GM18517 (cell line): ENCODE measurements at regions not wholly inside any gene's neighbourhood (a gene's known extent, or its start where the extent isn't known, plus 50 kb on each side); places are given as distances from the start of the nearest gene placed in this dataset.

Experiments
- ATAC-seq: cut with Tn5 transposase; IDR thresholded peaks from one replicate; pipeline ENCODE4 v1.9.1; 2021; ENCODE audit warnings: mild to moderate bottlenecking, moderate library complexity; ENCODE audit not compliant: unreplicated experiment

DNA sequence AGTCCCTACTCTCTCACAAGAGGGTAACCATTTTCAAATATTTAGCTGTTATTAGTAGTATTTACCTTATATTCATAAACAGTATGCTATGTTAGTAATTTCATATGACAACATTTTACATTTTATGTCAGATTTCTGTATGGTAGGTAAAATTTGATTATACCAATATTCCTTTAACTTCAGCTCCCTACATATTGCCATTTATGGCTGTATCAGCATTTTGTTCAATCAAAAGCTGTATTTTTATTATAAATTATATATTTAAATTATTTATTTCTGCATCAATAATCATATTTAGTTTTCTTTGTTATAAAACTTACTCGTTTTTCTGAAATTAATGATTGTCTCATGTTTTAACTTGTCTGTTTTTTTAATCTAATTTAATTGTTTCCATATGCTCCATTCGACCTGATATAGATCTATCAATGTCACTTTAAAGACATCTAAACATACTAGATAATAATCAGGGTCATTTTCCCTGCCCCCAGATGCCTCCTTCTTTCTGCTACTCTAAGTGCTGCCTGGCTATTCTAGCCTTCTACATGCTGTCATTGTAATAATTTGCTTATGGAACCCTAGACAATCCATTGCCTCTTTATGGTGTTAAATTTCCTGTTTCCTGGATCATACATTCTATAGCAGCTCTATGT, 1976.7 kb upstream of the ADGRL3 start:
- no peak for ATAC-seq

DNA sequence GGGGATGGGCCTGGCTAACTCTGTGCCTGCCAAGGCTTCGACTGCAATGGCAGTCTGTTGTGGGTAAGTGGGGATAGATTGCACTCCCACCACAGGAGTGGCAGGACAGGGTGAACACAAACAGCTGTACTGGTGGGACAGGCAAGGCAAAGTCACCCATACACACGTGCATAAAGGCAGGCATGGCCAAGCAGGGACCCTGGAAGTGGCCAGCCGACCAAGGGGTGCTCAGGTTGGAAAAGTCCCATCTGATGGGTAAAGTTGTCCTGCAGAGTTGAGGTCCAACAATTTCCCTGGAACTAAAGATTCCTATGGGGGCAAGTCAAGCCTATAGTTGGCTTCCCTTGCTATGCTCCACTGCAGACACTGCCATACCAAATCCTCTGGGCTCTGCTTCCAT, 1961.9 kb upstream of the ADGRL3 start:
- no peak for ATAC-seq

DNA sequence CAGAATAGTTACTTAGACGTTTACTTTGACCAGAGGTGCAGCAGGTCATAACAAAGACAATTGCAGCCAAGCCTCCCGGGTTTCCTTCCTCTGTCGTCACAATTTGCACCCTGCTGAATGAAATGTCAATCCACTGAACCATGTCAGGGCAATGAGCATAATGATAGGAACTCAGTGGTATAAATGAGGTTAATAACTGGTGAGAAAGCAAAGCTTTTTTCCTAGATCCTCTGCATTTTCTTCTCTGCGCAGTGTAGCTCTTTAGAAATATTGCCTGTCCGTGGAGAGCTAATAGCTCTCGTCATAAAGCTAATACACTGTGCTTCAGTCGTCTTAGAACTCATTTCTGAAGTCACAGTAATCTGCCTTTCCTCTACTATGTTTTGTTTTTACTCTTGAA, 1960.1 kb upstream of the ADGRL3 start:
- no peak for ATAC-seq

DNA sequence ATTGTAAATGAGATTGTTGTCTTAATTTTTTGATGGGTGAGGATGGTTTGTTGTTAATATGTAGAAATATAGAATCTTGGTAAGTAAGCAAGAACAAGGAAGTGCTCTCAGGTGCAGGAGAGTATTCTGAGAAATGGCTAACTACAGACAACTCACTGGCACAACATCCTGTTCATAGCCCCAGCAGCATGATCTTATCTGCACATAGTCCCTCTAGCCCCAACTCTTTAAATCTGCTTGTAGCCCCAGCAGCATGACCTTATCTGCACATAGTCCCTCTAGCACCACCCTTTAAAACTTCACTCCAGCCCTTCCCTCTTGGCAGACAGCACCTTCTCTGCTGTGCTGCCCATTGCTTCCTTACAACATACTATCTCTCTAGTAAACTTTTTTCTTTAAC, 1957.1 kb upstream of the ADGRL3 start:
- ATAC-seq = no peak

DNA sequence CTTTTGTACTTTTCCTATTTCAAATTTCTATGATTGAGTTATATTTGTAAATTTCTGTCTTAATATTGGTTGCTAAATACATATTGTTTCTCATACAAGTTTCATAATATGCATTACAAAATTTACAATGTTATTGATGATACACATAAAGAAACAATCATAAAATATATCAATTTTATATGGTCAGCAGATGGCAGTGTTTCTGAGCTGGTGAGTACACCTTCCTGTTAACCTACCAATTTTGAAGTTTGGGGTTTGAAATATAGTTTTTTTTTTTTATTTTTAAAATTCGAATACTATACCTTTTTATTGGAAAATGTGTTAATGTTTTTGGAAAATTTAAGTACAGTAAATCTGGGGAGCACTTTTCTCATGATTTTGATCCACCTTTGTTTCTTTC, 1953.1 kb upstream of the ADGRL3 start:
- no peak for ATAC-seq

DNA sequence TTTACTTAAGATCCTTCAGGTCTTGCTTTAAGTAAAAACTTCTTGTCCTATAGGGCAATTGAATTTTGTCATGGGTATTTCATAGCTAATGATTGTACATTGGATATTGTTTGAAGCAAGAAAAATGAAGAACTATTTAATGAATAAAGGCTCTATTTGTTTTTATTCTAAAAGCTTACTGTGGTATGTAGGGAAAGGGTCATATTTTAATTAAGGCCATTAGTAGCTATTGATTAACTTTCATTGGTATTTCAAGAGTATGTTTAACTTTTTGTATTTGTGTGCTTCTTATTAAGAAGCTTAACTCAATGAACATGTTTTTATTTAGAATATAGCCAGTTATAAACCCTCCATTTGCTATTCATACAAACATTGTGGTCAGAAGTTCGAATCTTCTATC, 1951.8 kb upstream of the ADGRL3 start:
- ATAC-seq = no peak

DNA sequence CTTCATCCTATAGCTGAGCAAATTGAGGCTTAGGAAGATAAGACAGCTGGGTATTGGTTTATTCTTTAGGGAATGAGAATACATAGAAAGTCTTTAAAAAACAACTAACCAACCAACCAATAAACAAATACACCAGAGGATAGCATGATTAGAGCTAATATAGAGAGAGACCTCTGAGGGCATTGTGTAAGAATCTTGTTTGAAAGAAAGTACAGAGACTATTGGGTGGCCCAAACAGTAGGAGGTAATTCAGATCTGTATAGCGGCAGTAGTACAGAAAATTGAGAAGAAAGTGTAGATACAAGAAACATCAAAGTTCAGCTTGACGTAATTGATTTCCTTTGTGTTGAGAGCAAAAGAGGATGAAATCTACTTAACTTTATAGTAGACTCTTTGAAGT, 1951.0 kb upstream of the ADGRL3 start:
- ATAC-seq = no peak

DNA sequence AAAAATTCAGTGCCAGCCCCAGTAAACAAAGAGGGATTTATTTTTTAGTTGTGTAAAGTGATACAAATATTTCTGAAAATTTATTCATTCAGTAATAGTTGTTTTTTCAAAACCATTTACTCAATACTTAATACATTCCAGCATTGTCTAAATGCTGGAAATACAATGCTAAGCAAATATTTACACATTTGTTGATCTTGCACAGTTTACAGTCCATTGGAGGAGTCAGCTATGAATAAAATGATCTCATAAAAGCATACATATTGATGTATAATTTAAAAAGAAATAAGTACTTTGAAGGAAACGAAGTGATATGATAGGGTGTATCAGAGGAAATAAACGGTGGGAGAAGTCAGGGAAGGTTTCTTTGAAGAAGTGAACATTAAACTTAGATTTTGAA, 1942.1 kb upstream of the ADGRL3 start:
- ATAC-seq = no peak

DNA sequence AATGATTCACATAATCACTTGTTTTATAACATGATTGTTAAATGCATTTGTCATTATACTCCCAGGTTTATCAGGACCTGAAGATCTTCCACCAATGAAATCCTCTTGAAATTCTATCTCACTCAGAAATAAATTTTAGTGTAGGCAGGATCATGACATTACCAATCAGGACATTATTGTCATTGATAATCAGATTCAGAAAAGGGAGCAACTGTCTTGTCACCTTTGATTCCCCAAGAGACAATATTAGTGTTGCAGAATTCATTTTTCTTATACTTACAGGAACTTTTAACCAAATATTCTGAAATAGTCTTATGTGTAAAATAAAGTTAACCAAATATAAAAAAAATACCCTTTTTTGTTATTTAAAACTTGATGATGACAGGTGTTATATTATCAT, 1892.5 kb upstream of the ADGRL3 start:
- ATAC-seq = no peak

DNA sequence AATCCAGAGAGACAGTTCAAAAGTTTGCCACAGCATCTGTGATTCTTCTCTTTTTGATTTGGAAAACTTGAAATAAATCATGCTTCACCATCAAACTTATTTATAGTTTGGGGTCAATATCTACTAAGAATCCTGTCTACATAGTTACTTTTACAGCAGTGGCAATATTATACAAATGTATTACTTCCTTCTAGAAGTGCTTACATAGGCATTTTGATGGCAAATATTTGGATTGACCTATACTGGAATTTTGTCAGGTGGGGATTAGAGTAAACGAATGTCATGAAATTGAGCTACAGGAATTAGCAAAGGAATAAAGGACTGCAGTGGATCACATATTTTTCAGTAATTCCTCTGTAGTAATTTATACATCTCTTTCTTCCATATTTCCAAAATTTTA, 1885.5 kb upstream of the ADGRL3 start:
- no peak for ATAC-seq

DNA sequence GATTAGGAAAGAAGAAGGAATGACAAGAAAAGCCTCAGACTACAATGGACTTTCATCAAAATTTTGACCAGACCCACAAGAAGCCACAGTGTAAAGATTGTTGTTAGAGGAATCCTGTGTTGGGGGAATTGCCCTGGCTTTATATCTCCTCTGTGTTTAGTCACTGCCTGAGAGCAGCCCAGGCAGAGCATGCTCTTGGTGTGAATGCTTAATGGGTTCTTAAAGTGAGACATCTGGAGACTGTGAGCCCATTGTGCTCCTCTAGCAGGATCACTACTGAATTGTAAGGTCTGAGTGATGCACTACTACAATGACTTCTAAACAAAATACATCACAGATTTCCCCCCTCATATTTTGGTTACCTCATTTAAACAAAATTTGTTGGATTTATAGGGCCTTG, 1860.5 kb upstream of the ADGRL3 start:
- no peak for ATAC-seq

DNA sequence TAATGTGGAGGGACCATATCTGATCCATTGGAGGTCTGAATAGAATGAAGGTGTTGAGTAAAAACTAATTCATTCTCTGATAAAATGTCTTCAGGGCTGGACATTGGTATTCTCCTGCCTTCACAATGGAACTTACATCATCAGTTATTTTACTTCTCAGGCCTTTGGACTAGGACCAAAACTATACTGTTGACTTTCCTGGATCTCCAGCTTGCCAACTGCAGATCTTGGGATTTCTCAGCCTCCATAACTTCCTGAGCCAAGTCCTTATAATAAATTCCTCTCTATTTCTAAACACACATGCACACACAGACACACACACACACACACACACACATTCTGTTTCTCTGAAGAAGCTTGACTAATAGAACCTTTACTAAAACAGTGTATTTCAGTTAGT, 1858.6 kb upstream of the ADGRL3 start:
- no peak for ATAC-seq

DNA sequence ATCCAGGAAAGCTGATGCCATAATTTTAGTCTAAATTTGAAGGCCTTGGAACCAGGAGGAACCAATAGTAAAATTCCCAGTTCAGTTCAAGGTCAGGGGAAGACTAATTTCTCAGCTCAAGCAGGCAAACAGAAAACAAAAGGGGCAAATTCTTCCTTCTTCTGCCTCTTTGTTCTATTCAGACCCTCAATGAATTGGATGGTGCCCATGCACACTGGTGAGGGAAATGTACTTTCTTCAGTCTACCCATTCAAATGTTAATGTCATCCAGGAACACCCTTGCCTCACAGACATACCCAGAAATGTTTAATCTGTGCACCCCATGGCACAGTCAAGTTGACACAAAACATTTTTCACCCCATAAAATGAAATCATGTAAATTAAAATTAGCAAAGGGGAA, 1851.2 kb upstream of the ADGRL3 start:
- ATAC-seq = no peak

DNA sequence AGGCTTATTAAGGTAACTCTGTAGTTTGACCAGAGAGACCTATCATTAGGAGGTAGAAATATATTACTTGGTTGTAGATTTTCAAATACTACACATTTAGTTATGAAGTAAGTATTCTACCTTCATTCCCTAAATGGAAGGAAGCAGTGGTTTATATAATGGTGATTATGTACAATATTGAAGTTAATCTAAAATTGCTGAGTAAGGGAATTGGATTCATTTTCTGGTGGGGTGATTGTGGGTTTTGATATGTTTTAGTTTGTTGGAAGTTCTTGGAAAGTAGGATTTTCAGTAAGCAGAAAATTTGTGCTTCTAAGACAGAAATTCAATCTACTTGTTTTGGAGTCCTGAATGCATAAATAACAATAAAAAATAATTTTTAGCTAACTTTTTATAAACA, 1830.9 kb upstream of the ADGRL3 start:
- ATAC-seq = no peak

DNA sequence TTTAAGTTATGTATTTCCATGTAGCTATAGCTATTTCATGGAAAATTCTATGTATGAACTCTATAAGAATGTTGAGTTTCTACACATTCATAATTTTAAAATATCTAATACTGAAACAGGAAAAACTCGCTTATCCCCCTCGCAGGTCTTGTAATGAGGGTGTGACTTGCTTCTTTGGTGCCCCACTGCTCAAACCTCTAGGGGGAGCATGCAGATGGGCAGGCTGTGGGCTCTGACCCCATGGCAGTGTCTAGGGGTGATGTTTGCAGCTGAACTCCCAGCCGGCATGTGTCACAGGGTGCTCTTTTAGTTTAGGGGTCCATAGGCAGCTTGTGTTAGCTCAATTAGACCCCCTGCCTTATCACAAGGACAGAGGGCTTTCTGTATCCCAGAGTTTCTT, 1825.7 kb upstream of the ADGRL3 start:
- ATAC-seq = no peak

DNA sequence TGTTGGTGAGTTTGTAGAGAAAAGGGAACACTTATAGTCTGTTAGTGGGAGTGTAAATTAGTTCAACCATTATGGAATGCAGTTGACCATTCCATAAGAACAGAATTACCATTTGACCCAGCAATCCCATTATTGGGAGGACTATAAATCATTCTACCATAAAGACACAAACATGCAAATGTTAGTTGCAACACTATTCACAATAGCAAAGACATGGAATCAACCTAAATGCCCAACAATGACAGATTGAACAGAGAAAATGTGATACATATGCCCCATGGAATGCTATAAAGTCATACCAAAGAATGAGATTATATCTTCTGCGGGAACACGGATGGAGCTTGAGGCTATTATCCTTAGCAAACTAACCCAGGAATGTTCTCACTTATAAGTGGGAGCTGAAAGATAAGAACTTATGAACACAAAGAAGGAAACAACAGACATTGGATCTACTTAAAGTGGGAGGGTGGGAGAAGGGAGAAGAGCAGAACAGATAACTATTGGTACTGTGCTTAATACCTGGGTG, 1819.2 kb upstream of the ADGRL3 start:
- no peak for ATAC-seq

DNA sequence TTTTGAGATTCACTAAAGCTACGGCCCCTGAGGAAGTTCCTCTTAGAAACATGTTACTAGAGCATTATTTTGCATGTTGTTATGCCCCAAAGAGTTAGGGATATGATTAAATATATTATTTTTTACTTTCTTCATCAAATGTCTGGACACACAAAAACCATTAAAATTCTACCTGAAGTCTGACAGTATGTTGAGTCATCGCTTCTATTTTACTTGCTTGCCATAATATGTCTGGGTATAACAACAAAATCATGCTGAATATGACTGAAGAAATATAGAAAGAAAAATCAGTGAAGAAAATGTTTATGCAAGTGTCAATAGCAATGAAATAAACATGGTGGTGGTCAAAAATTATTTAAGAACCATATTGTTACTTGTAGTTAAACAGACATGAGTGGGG, 1818.5 kb upstream of the ADGRL3 start:
- ATAC-seq = no peak

DNA sequence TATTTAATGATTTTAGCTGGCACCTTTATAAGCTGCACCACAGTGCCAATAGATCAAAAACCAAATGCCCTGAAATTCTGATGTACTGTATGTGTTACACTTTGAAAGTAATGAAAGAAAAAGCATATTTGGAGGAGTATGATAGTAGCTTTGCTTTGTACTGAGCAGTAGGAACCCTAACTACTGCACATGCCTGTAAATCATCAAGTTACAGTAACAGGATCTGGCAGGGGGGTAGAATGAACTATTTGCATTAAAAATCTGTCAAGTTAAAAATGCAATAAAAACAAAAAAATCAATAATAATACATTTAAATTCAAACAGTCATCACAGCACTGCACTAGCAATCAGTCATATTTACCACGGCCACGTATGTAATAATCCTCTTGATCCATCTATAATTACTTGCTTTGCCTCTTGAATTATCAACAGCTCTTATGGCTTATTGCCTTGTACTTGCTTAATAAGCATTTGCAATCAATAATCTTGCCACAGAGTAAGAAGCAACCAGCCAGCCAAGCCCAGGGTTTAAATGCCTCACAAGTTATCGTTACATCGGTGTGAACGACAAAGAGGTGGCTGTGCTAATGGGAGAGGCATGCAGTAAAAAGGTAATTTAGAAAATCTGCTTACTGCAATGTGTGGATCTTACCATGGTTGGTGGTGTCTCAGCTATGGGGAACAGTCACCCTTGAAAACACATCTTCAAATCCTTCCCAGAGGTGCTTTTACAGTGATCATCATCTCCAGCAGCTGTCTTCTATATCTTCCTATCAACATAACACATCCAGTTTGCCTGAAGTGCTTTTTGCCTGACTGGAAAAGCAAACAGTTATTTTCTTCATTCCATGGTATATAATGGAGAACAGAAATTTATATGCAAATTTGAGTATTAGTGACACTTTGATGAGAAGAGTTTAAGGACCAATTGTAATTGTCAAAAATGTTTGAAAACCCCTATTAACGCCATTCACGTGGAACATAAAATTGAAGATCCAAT, 1812.1 kb upstream of the ADGRL3 start:
- ATAC-seq = no peak

DNA sequence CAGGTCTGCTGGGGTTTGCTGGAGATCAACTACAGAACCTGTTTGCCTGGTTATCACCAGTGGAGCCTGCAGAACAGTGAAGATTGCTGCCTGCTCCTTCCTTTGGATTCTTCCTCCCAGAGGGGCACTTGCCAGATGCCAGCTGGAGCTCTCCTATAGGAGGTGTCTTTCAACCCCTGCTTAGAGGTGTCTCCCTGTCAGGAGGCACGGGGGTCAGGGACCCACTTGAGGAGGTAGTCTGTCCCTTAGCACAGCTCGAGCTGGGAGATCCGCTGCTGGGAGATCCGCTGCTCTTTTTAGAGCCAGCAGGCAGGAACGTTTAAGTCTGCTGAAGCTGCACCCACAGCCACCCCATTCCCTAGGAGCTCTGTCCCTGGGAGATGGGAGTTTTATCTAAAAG, 1806.3 kb upstream of the ADGRL3 start:
- ATAC-seq = no peak

DNA sequence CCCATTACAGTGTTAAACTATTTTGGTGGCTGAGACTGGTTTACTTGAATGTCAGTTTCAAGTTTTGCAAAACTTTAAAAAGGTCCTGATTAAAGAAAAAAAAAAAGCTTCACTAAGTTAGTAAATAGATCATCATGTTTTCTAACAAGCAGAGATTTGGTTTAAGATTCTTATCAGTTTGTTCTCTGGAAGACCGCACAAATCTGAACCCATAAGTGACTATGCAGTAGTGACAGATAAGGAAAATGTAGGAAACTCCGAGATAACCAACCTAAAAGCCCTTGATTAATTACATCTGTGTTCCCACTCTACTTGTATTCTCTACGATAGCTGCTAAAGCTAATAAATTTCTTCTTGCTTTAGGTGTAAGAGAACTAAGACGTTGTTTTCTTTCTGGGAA, 1799.8 kb upstream of the ADGRL3 start:
- ATAC-seq = no peak

DNA sequence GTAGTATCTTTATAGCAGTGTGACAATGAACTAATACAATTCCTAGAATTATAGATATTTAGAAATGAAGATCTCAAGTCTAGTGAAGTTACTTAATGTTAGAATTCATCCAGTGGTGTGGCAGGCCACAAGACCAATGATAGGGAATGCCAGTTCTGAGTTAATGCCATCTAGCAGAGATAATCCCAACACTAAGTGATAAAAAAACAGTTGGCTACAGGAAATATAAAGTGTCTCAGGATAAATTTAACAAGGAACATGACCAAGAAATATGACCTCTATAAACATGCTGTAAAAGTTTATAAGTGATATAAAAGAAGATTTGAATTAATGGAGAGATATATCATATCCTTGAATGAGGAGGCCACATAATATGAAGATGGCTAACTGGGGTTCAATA, 1790.5 kb upstream of the ADGRL3 start:
- ATAC-seq = no peak

DNA sequence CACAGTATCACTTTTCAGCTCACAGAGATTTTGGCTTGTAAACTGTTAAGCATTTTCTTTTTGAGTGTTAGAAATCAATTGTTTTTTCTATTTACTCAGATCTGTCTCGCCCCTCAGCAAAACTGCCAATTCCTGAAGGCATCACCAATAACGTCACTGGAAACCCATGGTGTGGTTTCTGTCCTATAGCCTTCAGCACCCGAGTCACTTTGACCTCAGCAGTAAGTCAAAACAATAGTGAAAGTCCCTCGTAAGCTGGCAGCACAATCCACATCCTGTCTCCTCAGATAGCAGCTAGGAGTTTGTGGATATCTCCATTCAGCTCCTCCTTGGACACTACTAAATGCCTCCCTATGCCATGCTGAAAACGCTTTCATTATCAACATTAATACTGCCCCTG, 1787.4 kb upstream of the ADGRL3 start:
- no peak for ATAC-seq
